A673 (cell line): ENCODE measurements at regions not wholly inside any gene's neighbourhood (a gene's known extent, or its start where the extent isn't known, plus 50 kb on each side); places are given as distances from the start of the nearest gene placed in this dataset.

Experiments
- EZH2 ChIP-seq: fragments of 200-600 bp; sonication (generic); IDR thresholded peaks from 2 replicates; pipeline ENCODE4 v1.6.1; 2017; ENCODE audit warnings: borderline replicate concordance, low read depth, mild to moderate bottlenecking, mixed read lengths, antibody characterized with exemption, low read length; ENCODE audit not compliant: poor library complexity, severe bottlenecking
- TF ChIP-seq, protein P1 (sequence below): fragments of 300-800, 200-600 bp; sonication (generic); conservative IDR thresholded peaks from 2 replicates; pipeline ENCODE4 v1.5.1; 2017; ENCODE audit warnings: low read depth, mild to moderate bottlenecking, antibody characterized with exemption, low read length, moderate library complexity, mixed read lengths

GRCh38 chr18:68435581-68435980, 279.3 kb downstream of the TMX3 start:
- no peak for TF ChIP-seq EZH2
- TF ChIP-seq, protein P1, sequence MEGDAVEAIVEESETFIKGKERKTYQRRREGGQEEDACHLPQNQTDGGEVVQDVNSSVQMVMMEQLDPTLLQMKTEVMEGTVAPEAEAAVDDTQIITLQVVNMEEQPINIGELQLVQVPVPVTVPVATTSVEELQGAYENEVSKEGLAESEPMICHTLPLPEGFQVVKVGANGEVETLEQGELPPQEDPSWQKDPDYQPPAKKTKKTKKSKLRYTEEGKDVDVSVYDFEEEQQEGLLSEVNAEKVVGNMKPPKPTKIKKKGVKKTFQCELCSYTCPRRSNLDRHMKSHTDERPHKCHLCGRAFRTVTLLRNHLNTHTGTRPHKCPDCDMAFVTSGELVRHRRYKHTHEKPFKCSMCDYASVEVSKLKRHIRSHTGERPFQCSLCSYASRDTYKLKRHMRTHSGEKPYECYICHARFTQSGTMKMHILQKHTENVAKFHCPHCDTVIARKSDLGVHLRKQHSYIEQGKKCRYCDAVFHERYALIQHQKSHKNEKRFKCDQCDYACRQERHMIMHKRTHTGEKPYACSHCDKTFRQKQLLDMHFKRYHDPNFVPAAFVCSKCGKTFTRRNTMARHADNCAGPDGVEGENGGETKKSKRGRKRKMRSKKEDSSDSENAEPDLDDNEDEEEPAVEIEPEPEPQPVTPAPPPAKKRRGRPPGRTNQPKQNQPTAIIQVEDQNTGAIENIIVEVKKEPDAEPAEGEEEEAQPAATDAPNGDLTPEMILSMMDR = no peak
